ENCODE measurements at regions not wholly inside any gene's neighbourhood (a gene's known extent, or its start where the extent isn't known, plus 50 kb on each side); places are given as distances from the start of the nearest gene placed in this dataset.

- no peak overlapping the region for H3K4me3 Mint-ChIP-seq (ENCODE audit: unreplicated experiment)
Measured at GRCh38 chr3:193754719-193755118, 161.7 kb downstream of the OPA1 start.

GRCh38 chr3:193756536-193756935 is 163.5 kb downstream of the OPA1 start:
- H3K4me3 Mint-ChIP-seq (ENCODE audit: unreplicated experiment), result no peak overlapping the region
- no peak overlapping the region for H3K27ac Mint-ChIP-seq (ENCODE audit: unreplicated experiment)
- DNase-seq (ENCODE audit: low spot score), result no peak
- peaks cover 8% of the 10 kb centered on the region for H3K36me3 Mint-ChIP-seq (ENCODE audit: low read depth, unreplicated experiment)
- TF ChIP-seq CTCF (IDR thresholded peaks at IDR 0.05; ENCODE audit: unreplicated experiment), result no peak
- H3K4me1 Mint-ChIP-seq (ENCODE audit: unreplicated experiment), result no peaks in the 10 kb centered on the region
- peaks cover 1% of the 10 kb centered on the region for H3K27me3 Mint-ChIP-seq (ENCODE audit: unreplicated experiment)
- peaks cover 8% of the 10 kb centered on the region for H3K9me3 Mint-ChIP-seq (ENCODE audit: unreplicated experiment)

More at GRCh38 chr3:193754719-193755118, 161.7 kb downstream of the OPA1 start:
- H3K4me1 Mint-ChIP-seq (ENCODE audit: unreplicated experiment), result no peaks in the 10 kb centered on the region
- no peak for TF ChIP-seq CTCF (IDR thresholded peaks at IDR 0.05; ENCODE audit: unreplicated experiment)
- H3K27me3 Mint-ChIP-seq (ENCODE audit: unreplicated experiment), result no peaks in the 10 kb centered on the region
- no peak for DNase-seq (ENCODE audit: low spot score)
- peaks cover 8% of the 10 kb centered on the region for H3K9me3 Mint-ChIP-seq (ENCODE audit: unreplicated experiment)
- peaks cover 8% of the 10 kb centered on the region for H3K36me3 Mint-ChIP-seq (ENCODE audit: low read depth, unreplicated experiment)
- no peak overlapping the region for H3K27ac Mint-ChIP-seq (ENCODE audit: unreplicated experiment)

GRCh38 chr3:193757457-193757856 is 164.4 kb downstream of the OPA1 start:
- Mint-ChIP-seq H3K36me3 (ENCODE audit: low read depth, unreplicated experiment) (peaks cover 8% of the 10 kb centered on the region), H3K4me3 (ENCODE audit: unreplicated experiment) (no peak overlapping the region), H3K27ac (ENCODE audit: unreplicated experiment) (no peak overlapping the region), H3K4me1 (ENCODE audit: unreplicated experiment) (no peaks in the 10 kb centered on the region), H3K27me3 (ENCODE audit: unreplicated experiment) (peaks cover 1% of the 10 kb centered on the region), H3K9me3 (ENCODE audit: unreplicated experiment) (peaks cover 8% of the 10 kb centered on the region)
- DNase-seq (ENCODE audit: low spot score), result no peak
- TF ChIP-seq CTCF (IDR thresholded peaks at IDR 0.05; ENCODE audit: unreplicated experiment), result no peak

- Mint-ChIP-seq H3K27me3 (ENCODE audit: unreplicated experiment) (peaks cover 6% of the 10 kb centered on the region), H3K4me1 (ENCODE audit: unreplicated experiment) (peaks cover 4% of the 10 kb centered on the region), H3K27ac (ENCODE audit: unreplicated experiment) (no peak overlapping the region), H3K4me3 (ENCODE audit: unreplicated experiment) (no peak overlapping the region), H3K9me3 (ENCODE audit: unreplicated experiment) (no peaks in the 10 kb centered on the region), H3K36me3 (ENCODE audit: low read depth, unreplicated experiment) (peaks cover 13% of the 10 kb centered on the region)
- no peak for DNase-seq (ENCODE audit: low spot score)
- no peak for TF ChIP-seq CTCF (IDR thresholded peaks at IDR 0.05; ENCODE audit: unreplicated experiment)
Measured at GRCh38 chr3:193761969-193762368, 169.0 kb downstream of the OPA1 start.

- Mint-ChIP-seq H3K9me3 (ENCODE audit: unreplicated experiment) (no peaks in the 10 kb centered on the region), H3K4me3 (ENCODE audit: unreplicated experiment) (no peak overlapping the region), H3K27me3 (ENCODE audit: unreplicated experiment) (peaks cover 6% of the 10 kb centered on the region), H3K36me3 (ENCODE audit: low read depth, unreplicated experiment) (peaks cover 9% of the 10 kb centered on the region), H3K4me1 (ENCODE audit: unreplicated experiment) (peaks cover 4% of the 10 kb centered on the region), H3K27ac (ENCODE audit: unreplicated experiment) (peak overlapping the region; percentile 3)
- DNase-seq (ENCODE audit: low spot score), result no peak
- TF ChIP-seq CTCF (IDR thresholded peaks at IDR 0.05; ENCODE audit: unreplicated experiment), result no peak
Measured at GRCh38 chr3:193762657-193763056, 169.6 kb downstream of the OPA1 start.

All from endothelial cell (in vitro differentiated cells).